Tibial artery (tissue), 4 donors: ENCODE measurements at regions not wholly inside any gene's neighbourhood (a gene's known extent, or its start where the extent isn't known, plus 50 kb on each side); places are given as distances from the start of the nearest gene placed in this dataset.

Experiments
- DNase-seq, 2 donors: peaks; one replicate each; pipeline ENCODE4 v3.0.0-alpha.2; 2019
- H3K27ac ChIP-seq, 2 donors: fragments of 200-600 bp; sonication (generic) in 1 of 2; 1 replicate in 1 of 2; 2 replicates in 1 of 2; pipeline ENCODE4 v1.5.1; 2018 to 2019; ENCODE audit warnings: mild to moderate bottlenecking in 1 of 2
- H3K27me3 ChIP-seq, 2 donors: fragments of 200-600 bp; sonication (generic) in 1 of 2; one replicate each; pipeline versions ENCODE4 v1.5.1 to v1.6.0; 2016 to 2019
- H3K36me3 ChIP-seq, 3 donors: fragments of 200-600 bp; sonication (generic) in 2 of 3; one replicate each; pipeline ENCODE4 v1.5.1; 2016 to 2019; ENCODE audit warnings: mild to moderate bottlenecking in 2 of 3
- H3K4me1 ChIP-seq, 4 donors: fragments of 200-600 bp; sonication (generic) in 2 of 4; 1 replicate in 3 of 4; 2 replicates in 1 of 4; pipeline ENCODE4 v1.5.1; 2016 to 2019
- H3K4me3 ChIP-seq, 2 donors: fragments of 200-600 bp; sonication (generic) in 1 of 2; 1 replicate in 1 of 2; 2 replicates in 1 of 2; pipeline ENCODE4 v1.5.1; 2018 to 2019; ENCODE audit warnings: mild to moderate bottlenecking in 2 of 2
- H3K9me3 ChIP-seq, 3 donors: fragments of 200-600 bp; sonication (generic) in 1 of 3; one replicate each; pipeline ENCODE4 v1.5.1; 2016 to 2019
- intact Hi-C: fragments of 100-400 bp; cut with DNase I; formaldehyde crosslinking; loops from one replicate; pipeline ENCODE4 v1.15.0; 2023; ENCODE audit warnings: low total_unique reads
- TF ChIP-seq, protein P1 (sequence below), 2 experiments: fragments of 200-600 bp in 1 of 2; fragments of 450-650 bp in 1 of 2; IDR thresholded peaks; one replicate each; pipeline ENCODE4 v1.5.1; 2017 to 2019; ENCODE audit warnings: antibody characterized with exemption in 2 of 2, mild to moderate bottlenecking in 1 of 2, moderate library complexity in 1 of 2

DNA sequence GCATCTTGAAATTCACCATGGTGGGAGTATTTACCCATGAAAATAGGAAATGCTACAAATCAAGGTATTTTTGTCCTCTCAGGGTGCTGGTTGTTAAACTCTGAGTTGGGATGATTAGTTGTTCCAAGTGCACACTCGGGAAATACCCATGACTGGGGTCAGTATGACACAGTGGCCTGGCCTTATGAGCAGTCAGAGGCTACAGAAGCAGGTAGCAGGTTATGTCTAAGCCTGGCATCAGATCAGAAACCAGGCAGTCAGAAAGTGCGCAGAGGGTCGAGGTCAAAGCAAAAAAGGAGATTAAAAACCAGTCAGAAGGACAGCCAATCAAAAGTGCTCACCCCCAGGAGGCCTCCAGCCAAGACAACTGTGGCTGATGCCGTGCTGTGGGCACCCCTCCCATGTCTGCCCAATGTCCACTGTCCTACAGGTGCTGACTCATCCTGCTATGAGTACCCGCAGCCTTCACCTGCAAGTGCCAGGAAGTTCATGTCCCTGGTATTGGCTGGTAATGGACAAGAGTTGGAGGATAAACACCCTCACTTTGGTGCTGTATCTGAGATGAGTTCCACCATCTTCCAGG, 117.4 kb upstream of the SLC24A3 start:
- H3K27me3 ChIP-seq, result no peaks in the 10 kb centered on the region
- H3K36me3 ChIP-seq, result no peaks in the 10 kb centered on the region
- no peak for DNase-seq
- H3K27ac ChIP-seq, result no peak overlapping the region
- no peak overlapping the region for H3K4me3 ChIP-seq
- H3K4me1 ChIP-seq, result no peaks in the 10 kb centered on the region
- H3K9me3 ChIP-seq, result no peaks in the 10 kb centered on the region
- TF ChIP-seq, protein P1, sequence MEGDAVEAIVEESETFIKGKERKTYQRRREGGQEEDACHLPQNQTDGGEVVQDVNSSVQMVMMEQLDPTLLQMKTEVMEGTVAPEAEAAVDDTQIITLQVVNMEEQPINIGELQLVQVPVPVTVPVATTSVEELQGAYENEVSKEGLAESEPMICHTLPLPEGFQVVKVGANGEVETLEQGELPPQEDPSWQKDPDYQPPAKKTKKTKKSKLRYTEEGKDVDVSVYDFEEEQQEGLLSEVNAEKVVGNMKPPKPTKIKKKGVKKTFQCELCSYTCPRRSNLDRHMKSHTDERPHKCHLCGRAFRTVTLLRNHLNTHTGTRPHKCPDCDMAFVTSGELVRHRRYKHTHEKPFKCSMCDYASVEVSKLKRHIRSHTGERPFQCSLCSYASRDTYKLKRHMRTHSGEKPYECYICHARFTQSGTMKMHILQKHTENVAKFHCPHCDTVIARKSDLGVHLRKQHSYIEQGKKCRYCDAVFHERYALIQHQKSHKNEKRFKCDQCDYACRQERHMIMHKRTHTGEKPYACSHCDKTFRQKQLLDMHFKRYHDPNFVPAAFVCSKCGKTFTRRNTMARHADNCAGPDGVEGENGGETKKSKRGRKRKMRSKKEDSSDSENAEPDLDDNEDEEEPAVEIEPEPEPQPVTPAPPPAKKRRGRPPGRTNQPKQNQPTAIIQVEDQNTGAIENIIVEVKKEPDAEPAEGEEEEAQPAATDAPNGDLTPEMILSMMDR (IDR thresholded peaks at IDR 0.05), result no peak
- intact Hi-C loops, result no loop called here

GRCh38 chr20:19095762-19096161, 116.7 kb upstream of the SLC24A3 start:
- no peak overlapping the region for H3K4me3 ChIP-seq
- no peak for DNase-seq
- no peaks in the 10 kb centered on the region for H3K4me1 ChIP-seq
- intact Hi-C loops, result no loop called here
- H3K36me3 ChIP-seq, result no peaks in the 10 kb centered on the region
- no peaks in the 10 kb centered on the region for H3K27me3 ChIP-seq
- H3K9me3 ChIP-seq, result no peaks in the 10 kb centered on the region
- no peak overlapping the region for H3K27ac ChIP-seq
- TF ChIP-seq, protein P1 (IDR thresholded peaks at IDR 0.05), result no peak

DNA sequence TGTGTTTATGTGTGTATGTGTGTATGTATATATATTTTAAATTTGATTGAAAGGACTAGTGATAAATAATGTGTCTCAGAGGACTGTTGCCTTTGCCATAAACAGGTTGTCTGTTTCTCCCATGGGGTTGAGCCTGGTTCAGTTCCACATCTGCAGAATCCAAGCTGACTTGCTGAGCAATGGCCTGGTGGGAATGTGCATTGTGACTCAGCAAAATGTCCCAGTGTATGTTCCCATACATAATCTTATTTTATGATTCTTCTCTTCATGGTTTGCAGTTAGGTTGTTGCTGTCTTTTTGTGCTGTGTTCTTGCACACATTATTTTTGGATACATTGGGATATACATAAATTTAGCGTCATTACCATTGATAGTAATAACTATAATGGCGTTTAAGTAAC, 115.6 kb upstream of the SLC24A3 start:
- no peaks in the 10 kb centered on the region for H3K9me3 ChIP-seq
- no peaks in the 10 kb centered on the region for H3K36me3 ChIP-seq
- no peak for DNase-seq
- H3K27ac ChIP-seq, result no peak overlapping the region
- TF ChIP-seq, protein P1 (IDR thresholded peaks at IDR 0.05), result no peak
- no peaks in the 10 kb centered on the region for H3K27me3 ChIP-seq
- H3K4me1 ChIP-seq, result no peaks in the 10 kb centered on the region
- no peak overlapping the region for H3K4me3 ChIP-seq
- intact Hi-C loops, result no loop called here

- no peaks in the 10 kb centered on the region for H3K27me3 ChIP-seq
- TF ChIP-seq, protein P1 (IDR thresholded peaks at IDR 0.05), result no peak
- no peak overlapping the region for H3K27ac ChIP-seq
- no peaks in the 10 kb centered on the region for H3K4me1 ChIP-seq
- no peak for DNase-seq
- H3K9me3 ChIP-seq, result no peaks in the 10 kb centered on the region
- no peaks in the 10 kb centered on the region for H3K36me3 ChIP-seq
- intact Hi-C loops, result no loop called here
- no peak overlapping the region for H3K4me3 ChIP-seq
Measured at GRCh38 chr20:19098117-19098516, 114.3 kb upstream of the SLC24A3 start.

GRCh38 chr20:19098806-19099578, 113.5 kb upstream of the SLC24A3 start:
- TF ChIP-seq, protein P1 (IDR thresholded peaks at IDR 0.05), result no peak
- DNase-seq, result no peak
- H3K4me1 ChIP-seq, result no peaks in the 10 kb centered on the region

More at GRCh38 chr20:19098806-19099578, 113.5 kb upstream of the SLC24A3 start:
- intact Hi-C loops, result no loop called here
- Histone ChIP-seq H3K27ac (no peak overlapping the region), H3K4me3 (no peak overlapping the region), H3K9me3 (no peaks in the 10 kb centered on the region), H3K27me3 (no peaks in the 10 kb centered on the region), H3K36me3 (no peaks in the 10 kb centered on the region)
